GM10266 (cell line): ENCODE measurements at regions not wholly inside any gene's neighbourhood (a gene's known extent, or its start where the extent isn't known, plus 50 kb on each side); places are given as distances from the start of the nearest gene placed in this dataset.

Experiments used
- DNase-seq: peaks from one replicate; pipeline ENCODE4 v3.0.0; 2012; ENCODE audit errors: extremely low spot score
- CTCF ChIP-seq: IDR thresholded peaks from 2 replicates; pipeline ENCODE4 v1.5.1; 2012; ENCODE audit warnings: mild to moderate bottlenecking, low read depth; ENCODE audit not compliant: control insufficient read depth, insufficient read depth; ENCODE audit errors: missing control alignments

- DNase-seq: no peak
- TF ChIP-seq CTCF: no peak
Measured at GRCh38 chr9:115629879-115630840, 512.2 kb upstream of the TNC start.

- no peak for DNase-seq
- no peak for TF ChIP-seq CTCF
Measured at GRCh38 chr9:115632391-115632790, 514.4 kb upstream of the TNC start.

GRCh38 chr9:115633104-115633503 is 515.1 kb upstream of the TNC start:
- TF ChIP-seq CTCF: no peak
- DNase-seq: no peak

GRCh38 chr9:115635680-115636383 is 517.8 kb upstream of the PAPPA start:
- no peak for DNase-seq
- TF ChIP-seq CTCF: no peak

- no peak for DNase-seq
- no peak for TF ChIP-seq CTCF
Measured at GRCh38 chr9:115636596-115636995, 517.0 kb upstream of the PAPPA start.

- no peak for TF ChIP-seq CTCF
- no peak for DNase-seq
Measured at GRCh38 chr9:115637661-115638060, 515.9 kb upstream of the PAPPA start.

- TF ChIP-seq CTCF: no peak
- DNase-seq: no peak
Measured at GRCh38 chr9:115640887-115641286, 512.7 kb upstream of the PAPPA start.
